Ammon's horn (tissue), 1 donor: ENCODE measurements at regions not wholly inside any gene's neighbourhood (a gene's known extent, or its start where the extent isn't known, plus 50 kb on each side); places are given as distances from the start of the nearest gene placed in this dataset.

Source experiments
- DNase-seq: peaks from one replicate; pipeline ENCODE4 v3.0.0-alpha.2; 2016; ENCODE audit warnings: low spot score

GRCh38 chr19:33898062-33898677 lies 101.5 kb downstream of the KCTD15 start:
- DNase-seq, result no peak

- no peak for DNase-seq
Observed at GRCh38 chr19:33900817-33901216, 104.1 kb downstream of the KCTD15 start.

GRCh38 chr19:33902395-33902794 lies 105.7 kb downstream of the KCTD15 start:
- no peak for DNase-seq

DNA sequence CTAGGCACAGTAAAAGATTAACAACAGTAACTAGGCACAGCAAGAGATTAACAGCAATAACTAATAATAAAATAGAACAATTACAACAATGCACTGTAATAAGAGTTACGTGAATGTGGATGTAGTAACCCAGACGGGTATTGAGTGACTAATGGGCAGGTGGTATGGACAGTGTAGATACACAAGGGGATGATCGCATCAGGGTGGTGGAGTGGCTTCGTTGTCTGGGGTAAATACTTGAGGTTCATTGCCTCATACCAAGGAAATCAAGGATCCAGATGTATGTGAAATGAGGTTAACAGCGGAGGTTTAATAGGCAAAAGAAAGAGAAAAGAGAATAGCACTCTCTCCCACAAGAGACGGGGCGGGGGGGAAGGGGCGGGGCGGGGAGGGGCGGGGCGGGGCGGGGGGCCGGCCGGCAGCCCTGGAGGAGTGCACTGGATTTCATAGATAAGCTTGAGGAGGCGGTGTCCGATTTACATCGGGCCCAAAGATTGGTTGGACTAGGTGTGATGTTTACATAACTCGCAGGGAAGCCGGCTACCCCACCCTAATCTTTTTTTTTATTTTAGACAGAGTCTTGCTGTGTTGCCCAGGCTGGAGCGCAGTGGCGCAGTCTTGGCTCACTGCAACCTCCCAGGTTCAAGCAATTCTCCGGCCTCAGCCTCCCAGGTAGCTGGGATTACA lies 106.3 kb downstream of the KCTD15 start:
- no peak for DNase-seq

DNA sequence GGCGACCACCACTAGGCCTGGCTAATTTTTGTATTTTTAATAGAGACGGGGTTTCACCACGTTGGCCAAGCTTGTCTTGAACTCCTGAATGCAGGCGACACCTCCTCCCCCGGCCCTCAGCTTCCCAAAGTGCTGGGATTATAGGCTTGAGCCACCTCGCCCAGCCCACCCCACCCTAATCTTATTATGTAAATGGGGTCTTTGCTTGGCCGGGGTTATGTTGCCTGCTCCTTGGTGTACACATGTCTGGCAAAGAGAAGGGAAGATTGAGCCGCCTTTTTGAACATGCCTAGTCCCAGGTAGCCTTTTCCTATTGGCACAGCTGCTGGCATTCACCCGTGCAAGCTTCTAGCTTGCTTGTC lies 106.8 kb downstream of the KCTD15 start:
- no peak for DNase-seq

DNA sequence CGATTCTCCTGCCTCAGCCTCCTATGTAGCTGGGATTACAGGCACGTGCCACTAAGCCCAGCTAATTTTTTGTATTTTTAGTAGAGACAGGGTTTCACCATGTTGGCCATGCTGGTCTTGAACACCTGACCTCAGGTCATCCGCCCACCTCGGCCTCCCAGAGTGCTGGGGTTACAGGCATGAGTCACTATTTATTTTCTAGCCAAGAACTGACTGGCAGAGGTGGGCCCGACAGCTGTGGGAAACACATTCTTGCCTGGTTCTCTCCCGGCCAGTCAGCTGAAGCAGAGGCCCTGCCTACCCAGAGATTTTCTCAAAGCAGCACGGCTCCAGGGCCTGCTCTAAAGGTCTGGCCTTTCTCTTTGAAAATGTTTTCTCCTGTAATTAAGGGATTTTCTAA lies 108.0 kb downstream of the KCTD15 start:
- no peak for DNase-seq

GRCh38 chr19:33905473-33905936 lies 108.8 kb downstream of the KCTD15 start:
- DNase-seq, result no peak

- DNase-seq, result no peak
Observed at GRCh38 chr19:33905937-33906577, 109.4 kb downstream of the KCTD15 start.

- no peak for DNase-seq
Observed at GRCh38 chr19:33906578-33907335, 110.1 kb downstream of the KCTD15 start.

DNA sequence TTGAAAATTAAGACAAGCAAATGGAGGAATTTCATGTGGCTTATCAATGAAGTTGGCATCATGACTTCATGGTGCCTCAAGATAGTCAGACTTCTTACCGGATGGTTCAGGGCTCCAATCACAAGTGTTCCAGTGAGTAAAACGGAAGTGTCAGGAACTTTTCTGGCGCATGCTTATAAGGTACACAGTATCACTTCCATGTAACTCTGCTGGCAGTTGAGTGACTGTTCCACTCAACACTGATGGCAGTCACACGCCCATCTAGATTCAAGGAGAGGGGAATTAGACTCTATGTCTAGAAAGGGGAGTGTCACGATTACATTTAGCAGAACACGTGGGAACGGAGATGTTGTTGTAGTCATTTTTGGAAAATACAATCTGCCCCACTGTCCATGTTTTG lies 114.3 kb downstream of the KCTD15 start:
- DNase-seq, result no peak

GRCh38 chr19:33914599-33914998 lies 117.9 kb downstream of the KCTD15 start:
- DNase-seq, result no peak

- DNase-seq, result no peak
Observed at GRCh38 chr19:33916792-33917191, 120.1 kb downstream of the KCTD15 start.

GRCh38 chr19:33919291-33919690 lies 122.6 kb downstream of the KCTD15 start:
- DNase-seq, result no peak

DNA sequence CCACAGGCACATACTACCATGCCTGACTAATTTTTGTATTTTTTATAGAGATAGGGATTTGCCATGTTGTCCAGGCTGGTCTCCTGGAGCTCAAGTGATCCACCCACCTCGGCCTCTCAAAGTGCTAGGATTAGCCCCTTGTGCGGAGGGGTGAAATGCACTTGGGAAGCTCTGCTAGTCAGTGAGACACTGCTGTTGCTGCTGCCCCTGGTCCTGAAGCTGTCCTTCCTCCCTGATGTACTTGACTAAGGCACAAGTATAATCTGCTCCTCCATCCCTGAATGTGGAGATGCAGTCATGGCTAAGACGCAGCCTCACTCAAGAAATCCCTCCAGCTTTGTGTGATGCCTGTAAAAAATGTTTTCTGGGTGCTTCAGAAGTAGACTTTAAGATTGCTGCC lies 124.5 kb downstream of the KCTD15 start:
- DNase-seq, result no peak

GRCh38 chr19:33926306-33926705 lies 129.6 kb downstream of the KCTD15 start:
- DNase-seq, result no peak

GRCh38 chr19:33927789-33928457 lies 131.3 kb downstream of the KCTD15 start:
- DNase-seq, result no peak

DNA sequence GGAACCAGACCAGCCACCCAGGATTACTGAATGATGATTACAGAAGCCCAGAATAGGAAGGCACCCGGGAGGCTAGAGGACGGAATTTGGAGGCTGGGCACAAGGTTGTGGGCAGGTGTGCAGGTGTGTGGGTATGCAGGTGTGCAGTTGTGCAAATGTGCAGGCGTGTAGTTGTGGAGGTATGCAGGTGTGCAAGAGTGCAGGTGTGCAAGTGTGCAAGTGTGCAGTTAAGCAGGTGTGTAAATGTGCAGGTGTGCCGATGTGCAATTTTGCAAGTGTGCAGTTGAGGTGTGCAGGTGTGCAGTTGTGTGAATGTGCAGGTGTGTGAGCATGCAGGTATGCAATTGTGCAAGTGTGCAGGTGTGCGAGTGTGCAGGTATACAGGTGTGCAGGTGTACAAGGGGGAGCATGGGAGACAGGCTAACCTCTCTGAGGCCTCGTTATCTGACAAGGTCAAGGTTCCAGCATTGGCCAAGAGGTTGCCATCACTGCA lies 131.8 kb downstream of the KCTD15 start:
- no peak for DNase-seq

DNA sequence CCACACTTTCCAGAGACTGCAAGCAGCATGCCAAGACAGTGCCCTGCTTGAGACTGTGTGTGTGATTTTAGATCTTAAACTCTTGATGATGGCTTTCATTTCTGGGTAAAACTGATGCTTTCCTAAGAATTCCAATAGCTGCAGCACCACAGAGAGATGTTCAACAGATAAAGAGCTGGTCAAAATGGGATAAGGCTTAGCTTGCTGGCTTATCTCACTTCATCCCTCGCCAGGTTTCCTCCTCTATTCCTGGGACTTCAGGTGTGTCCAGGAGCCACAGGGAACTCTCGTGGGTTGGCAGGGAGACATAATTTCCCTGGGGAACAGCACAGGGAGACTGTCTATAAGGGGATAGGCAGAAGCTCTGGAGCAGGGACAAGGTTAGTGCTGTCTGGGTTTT lies 137.3 kb downstream of the KCTD15 start:
- DNase-seq, result no peak

- DNase-seq, result no peak
Observed at GRCh38 chr19:33938821-33939220, 142.2 kb downstream of the KCTD15 start.

DNA sequence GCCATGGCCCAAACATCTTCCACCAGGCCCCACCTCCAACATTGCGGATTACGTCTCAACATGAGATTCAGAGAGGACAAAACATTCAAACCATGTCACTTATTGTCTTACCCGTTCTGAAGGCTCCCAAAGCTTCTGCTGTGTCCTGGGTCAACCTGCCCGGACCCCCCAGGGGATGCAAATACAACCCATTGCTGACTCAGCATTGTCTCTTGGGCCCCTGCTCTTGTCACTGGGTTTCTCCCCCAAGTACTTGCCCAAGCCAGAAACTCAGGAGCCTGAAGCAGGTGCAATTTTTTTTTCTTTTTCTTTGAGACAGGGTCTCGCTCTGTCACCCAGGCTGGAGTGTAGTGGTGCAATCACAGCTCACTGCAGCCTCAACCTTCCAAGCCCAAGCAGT lies 144.5 kb downstream of the KCTD15 start:
- DNase-seq, result no peak

DNA sequence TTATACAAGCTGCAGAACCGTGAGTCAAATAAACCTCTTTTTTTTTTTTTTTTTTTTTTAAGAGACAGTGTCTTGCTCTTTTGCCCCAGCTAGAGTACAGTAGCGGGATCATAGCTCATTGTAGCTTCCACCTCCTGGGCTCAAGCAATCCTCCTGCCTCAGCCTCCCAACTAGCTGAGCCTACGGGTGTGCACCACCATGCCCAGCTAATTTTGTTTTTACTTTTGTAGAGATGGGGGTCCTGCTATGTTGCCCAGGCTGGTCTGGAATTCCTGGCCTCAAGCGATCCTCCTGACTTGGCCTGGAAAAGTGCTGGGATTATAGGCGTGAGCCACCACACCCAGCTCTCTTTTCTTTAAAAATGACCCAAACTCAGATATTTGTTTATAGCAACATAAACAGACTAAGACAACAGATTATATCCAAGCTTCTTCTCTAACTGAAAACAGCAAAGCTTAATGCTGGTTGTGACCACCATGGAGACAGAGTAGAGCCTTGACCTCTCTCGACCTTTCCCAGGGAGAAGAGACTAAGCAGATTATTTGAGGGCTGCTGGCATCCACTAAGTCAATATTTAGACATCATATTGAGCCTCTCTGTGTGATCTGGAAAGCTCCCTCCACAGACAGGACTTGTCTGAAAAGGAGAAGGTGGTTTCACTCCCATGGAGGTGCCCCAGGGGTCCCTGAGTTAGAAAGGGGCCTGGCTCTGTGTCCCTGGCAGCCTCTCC lies 150.0 kb downstream of the KCTD15 start:
- no peak for DNase-seq
